ENCODE measurements at regions not wholly inside any gene's neighbourhood (a gene's known extent, or its start where the extent isn't known, plus 50 kb on each side); places are given as distances from the start of the nearest gene placed in this dataset.

- no peak for DNase-seq (ENCODE audit: extremely low spot score in 2 of 2)
- no peaks in the 10 kb centered on the region for H3K36me3 ChIP-seq
- H3K4me1 ChIP-seq, result peaks cover 25% of the 10 kb centered on the region
- no peaks in the 10 kb centered on the region for H3K27me3 ChIP-seq
- no peak for TF ChIP-seq POLR2AphosphoS5 (IDR thresholded peaks at IDR 0.05; ENCODE audit: insufficient read depth in 1 of 2, low read depth in 1 of 2)
- TF ChIP-seq POLR2A (IDR thresholded peaks at IDR 0.05), result no peak
- TF ChIP-seq CTCF (IDR thresholded peaks at IDR 0.05), result no peak
- intact Hi-C loops (cut with DNase I), result no loop called here
- H3K9me3 ChIP-seq, result no peaks in the 10 kb centered on the region
- H3K27ac ChIP-seq, result no peak overlapping the region
- H3K4me3 ChIP-seq, result no peak overlapping the region
Observed at GRCh38 chr9:23587433-23587832, 238.6 kb downstream of the ELAVL2 start.

- TF ChIP-seq POLR2A (IDR thresholded peaks at IDR 0.05), result no peak
- TF ChIP-seq CTCF (IDR thresholded peaks at IDR 0.05), result no peak
- no peak for TF ChIP-seq POLR2AphosphoS5 (IDR thresholded peaks at IDR 0.05; ENCODE audit: insufficient read depth in 1 of 2, low read depth in 1 of 2)
- H3K36me3 ChIP-seq, result no peaks in the 10 kb centered on the region
- peaks cover 25% of the 10 kb centered on the region for H3K4me1 ChIP-seq
- intact Hi-C loops (cut with DNase I), result no loop called here
- DNase-seq (ENCODE audit: extremely low spot score in 2 of 2), result no peak
- no peaks in the 10 kb centered on the region for H3K9me3 ChIP-seq
- H3K27me3 ChIP-seq, result no peaks in the 10 kb centered on the region
- H3K27ac ChIP-seq, result no peak overlapping the region
- H3K4me3 ChIP-seq, result no peak overlapping the region
Observed at GRCh38 chr9:23587903-23588302, 238.1 kb downstream of the ELAVL2 start.

- peak in 1 of 2 donors; percentile 30 for TF ChIP-seq POLR2AphosphoS5 (IDR thresholded peaks at IDR 0.05; ENCODE audit: insufficient read depth in 1 of 2, low read depth in 1 of 2)
- TF ChIP-seq CTCF (IDR thresholded peaks at IDR 0.05), result no peak
- DNase-seq (ENCODE audit: extremely low spot score in 2 of 2), result no peak
- Histone ChIP-seq H3K27me3 (no peaks in the 10 kb centered on the region), H3K9me3 (no peaks in the 10 kb centered on the region), H3K36me3 (no peaks in the 10 kb centered on the region), H3K27ac (no peak overlapping the region), H3K4me3 (peak overlapping the region; percentile 17 to 31), H3K4me1 (peaks cover 25% of the 10 kb centered on the region)
- intact Hi-C loops (cut with DNase I), result no loop called here
Observed at GRCh38 chr9:23590276-23591000, 235.6 kb downstream of the ELAVL2 start.

- no peaks in the 10 kb centered on the region for H3K27me3 ChIP-seq
- H3K4me3 ChIP-seq, result no peak overlapping the region
- no peak overlapping the region for H3K27ac ChIP-seq
- H3K36me3 ChIP-seq, result no peaks in the 10 kb centered on the region
- no peaks in the 10 kb centered on the region for H3K9me3 ChIP-seq
- H3K4me1 ChIP-seq, result peaks cover 21% of the 10 kb centered on the region
- TF ChIP-seq POLR2A (IDR thresholded peaks at IDR 0.05), result no peak
- TF ChIP-seq CTCF (IDR thresholded peaks at IDR 0.05), result no peak
- TF ChIP-seq POLR2AphosphoS5 (IDR thresholded peaks at IDR 0.05; ENCODE audit: insufficient read depth in 1 of 2, low read depth in 1 of 2), result no peak
- intact Hi-C loops (cut with DNase I), result no loop called here
- DNase-seq (ENCODE audit: extremely low spot score in 2 of 2), result no peak
Observed at GRCh38 chr9:23594421-23594820, 231.6 kb downstream of the ELAVL2 start.

- H3K9me3 ChIP-seq, result no peaks in the 10 kb centered on the region
- intact Hi-C loops (cut with DNase I), result no loop called here
- no peaks in the 10 kb centered on the region for H3K36me3 ChIP-seq
- no peak for TF ChIP-seq POLR2AphosphoS5 (IDR thresholded peaks at IDR 0.05; ENCODE audit: insufficient read depth in 1 of 2, low read depth in 1 of 2)
- TF ChIP-seq CTCF (IDR thresholded peaks at IDR 0.05), result no peak
- no peak for TF ChIP-seq POLR2A (IDR thresholded peaks at IDR 0.05)
- no peak overlapping the region for H3K27ac ChIP-seq
- no peaks in the 10 kb centered on the region for H3K27me3 ChIP-seq
- H3K4me3 ChIP-seq, result no peak overlapping the region
- H3K4me1 ChIP-seq, result peaks cover 6% of the 10 kb centered on the region
- no peak for DNase-seq (ENCODE audit: extremely low spot score in 2 of 2)
Observed at GRCh38 chr9:23596913-23597634, 229.0 kb downstream of the ELAVL2 start.

Data from vagina (tissue), 2 donors.